NCI-H510A (cell line): ENCODE measurements at regions not wholly inside any gene's neighbourhood (a gene's known extent, or its start where the extent isn't known, plus 50 kb on each side); places are given as distances from the start of the nearest gene placed in this dataset.
"Not testable (repeated sequence)": the region's sequence is repeated elsewhere in the genome, so short reads cannot be mapped to it uniquely, and the experiment has no call there.

Experiments
- DNase-seq: peaks from one replicate; lab custom pipeline; 2025; lab: John Stamatoyannopoulos, UW

DNA sequence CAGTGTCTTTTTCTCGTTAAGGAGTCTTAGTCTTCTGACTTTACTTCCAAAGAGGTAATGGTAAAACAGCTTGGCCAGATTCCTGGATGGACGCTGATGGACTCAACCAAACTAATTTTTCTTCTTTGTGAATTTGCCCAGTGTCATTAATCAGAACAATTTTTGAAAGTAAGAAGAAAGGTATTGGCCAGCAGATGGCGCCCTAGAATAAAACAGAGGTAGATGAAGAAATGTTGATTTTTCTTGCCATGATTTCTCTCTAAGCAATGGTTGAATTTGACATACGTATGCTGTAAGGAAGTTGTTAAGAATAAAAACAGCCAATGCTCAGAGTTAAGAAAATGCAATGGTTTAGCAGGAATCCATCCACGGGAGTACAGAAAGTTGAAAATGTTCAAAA, 500.0 kb downstream of the DIRAS2 start:
- peak; percentile 58 for DNase-seq

- no peak for DNase-seq
These were observed 495.2 kb downstream of the DIRAS2 start for GRCh38 chr9:90147426-90147825.

DNA sequence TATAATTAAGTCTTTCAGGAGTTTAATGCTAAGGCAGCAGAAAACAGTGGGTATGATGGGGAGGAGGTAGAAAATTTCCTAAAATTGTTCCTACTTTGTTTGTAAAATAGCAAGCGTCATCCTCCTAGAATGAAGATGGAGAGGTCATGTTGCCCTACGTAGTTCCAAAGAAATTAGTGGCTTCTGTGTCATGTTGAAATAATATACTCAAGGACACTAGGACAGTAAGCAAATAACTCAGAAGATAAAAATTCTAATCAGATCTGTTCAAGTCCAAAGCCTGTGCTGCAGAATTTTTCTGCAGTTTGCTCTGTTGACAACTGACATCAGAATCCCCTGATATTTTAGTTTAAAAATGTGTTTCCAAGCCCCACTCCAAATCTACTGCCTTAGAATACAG, 486.3 kb downstream of the DIRAS2 start:
- no peak for DNase-seq

DNA sequence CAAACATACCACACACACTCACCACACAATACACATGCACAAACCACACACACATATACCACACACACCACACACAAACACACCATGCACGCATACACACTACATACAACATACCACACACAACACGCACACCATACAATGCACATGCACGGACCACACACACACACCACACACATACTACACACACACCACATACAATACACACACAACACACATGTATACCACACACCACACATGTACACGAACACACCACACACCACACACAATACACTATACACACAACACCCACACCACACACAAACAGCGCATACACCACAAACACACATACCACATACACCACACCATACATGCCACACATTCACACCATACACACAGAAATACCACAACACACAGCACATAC, 480.3 kb downstream of the DIRAS2 start:
- no peak for DNase-seq

DNA sequence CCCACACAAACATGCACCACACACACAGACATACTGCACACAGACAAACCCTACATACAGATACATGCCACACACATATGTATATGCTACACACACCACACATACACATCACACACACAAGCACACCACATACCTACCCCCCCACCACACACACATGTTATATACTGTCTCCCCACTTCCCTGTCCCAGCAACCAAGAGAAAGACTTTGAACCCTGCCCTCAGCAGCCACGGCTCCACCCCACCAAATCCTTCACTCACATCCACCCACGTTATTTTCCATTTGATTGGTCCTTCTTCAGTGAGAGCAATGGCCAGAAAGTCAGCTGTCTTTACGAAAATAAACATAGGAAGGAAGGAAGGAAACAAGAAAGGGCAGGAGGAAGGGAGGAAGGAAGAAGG, 479.8 kb downstream of the DIRAS2 start:
- no peak for DNase-seq

- DNase-seq = no peak
These were observed 477.3 kb downstream of the DIRAS2 start for GRCh38 chr9:90165281-90165680.

DNA sequence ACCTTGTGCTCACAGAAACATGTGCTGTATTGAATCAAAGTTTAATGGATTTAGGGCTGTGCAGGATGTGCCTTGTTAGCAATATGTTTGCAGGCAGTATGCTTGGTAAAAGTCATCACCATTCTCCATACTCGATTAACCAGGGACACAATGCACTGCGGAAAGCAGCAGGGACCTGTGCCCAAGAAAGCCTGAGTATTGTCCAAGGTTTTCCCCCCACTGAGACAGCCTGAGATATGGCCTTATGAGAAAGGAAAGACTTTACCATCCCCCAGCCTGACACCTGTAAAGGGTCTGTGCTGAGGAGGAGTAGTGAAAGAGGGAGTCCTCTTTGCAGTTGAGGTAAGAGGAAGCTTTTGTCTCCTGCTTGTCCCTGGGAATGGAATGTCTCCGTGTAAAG, 476.2 kb downstream of the DIRAS2 start:
- not testable (repeated sequence) for DNase-seq

DNA sequence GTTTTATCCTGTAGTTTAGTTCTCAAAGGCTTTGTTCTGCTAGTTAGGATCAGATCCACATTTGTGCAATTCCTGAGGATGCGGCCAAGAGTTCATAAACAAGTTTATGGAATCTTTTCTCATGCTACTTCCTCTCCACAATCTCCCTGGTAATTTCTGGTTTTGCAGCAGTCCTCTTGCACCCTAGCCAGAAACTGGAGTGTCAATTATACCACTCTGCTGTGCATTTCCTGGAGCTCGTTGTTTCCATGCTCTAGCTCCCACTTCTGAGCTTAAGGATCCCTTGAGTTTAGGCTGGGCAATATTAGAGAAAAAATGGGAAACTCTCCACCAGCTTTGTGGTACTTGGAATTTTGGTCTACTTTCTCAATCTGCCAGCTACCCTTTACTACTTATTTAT, 474.7 kb downstream of the DIRAS2 start:
- DNase-seq = no peak

GRCh38 chr9:90169490-90169889, 473.1 kb downstream of the DIRAS2 start:
- peak; percentile 41 for DNase-seq

GRCh38 chr9:90173935-90174334, 468.7 kb downstream of the DIRAS2 start:
- DNase-seq = not testable (repeated sequence)

DNA sequence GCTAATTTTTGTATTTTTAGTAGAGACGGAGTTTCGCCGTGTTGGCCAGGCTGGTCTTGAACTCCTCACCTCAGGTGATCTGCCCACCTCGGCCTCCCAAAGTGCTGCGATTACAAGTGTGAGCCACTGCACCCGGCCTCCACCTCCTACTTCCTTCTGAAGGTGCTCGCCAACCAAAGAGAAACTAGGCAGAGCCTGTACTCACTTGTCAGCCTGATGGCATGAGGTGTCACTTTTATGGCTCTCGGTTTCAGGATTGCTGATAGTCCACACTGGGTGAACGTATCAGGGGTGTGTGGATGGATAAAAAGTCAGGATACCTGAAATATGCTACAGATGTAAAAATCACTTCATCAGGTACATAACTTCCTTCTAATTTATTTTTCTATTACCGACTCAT, 468.3 kb downstream of the DIRAS2 start:
- DNase-seq = not testable (repeated sequence)

- no peak for DNase-seq
These were observed 467.4 kb downstream of the DIRAS2 start for GRCh38 chr9:90175257-90175656.

DNA sequence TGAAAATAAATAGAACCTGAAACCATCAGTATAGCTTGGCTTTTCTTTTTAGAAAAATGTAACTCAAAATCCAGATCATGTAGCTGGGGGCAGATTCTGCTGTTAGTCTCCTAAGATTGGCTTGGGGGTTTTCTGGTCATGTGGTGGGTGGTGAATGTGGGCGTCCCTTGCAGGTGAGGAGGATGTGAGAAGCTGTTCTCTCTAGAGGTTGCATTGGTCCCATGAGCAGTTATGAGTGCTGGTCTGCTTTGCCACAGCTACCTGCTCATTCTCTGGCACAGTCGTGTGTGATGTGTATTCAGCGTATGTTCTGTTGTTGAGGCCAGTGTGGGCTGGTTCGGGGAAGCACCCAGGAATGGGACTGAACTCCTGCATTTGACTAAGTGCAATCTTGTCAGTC, 466.8 kb downstream of the DIRAS2 start:
- DNase-seq = no peak

DNA sequence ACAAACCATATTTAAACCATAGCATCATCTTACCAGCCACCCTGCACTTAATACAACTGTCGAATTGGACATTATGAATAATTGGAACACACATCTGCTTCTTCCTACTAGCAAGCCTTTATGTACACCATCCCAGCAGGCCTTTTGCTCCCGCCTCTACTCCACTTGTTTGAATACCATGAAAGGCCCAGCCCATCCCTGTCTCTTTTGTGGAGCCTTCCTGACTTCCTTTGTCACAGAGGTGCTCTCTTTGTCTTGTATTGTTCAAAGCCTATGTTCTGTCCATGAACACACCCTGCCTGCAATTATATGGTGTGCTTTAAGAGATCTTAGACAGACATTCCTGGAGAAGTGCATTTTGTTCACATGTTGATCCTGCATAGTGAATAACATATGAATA, 465.7 kb downstream of the DIRAS2 start:
- peak; percentile 87 for DNase-seq

GRCh38 chr9:90180381-90180780, 462.2 kb downstream of the DIRAS2 start:
- DNase-seq = no peak

- no peak for DNase-seq
These were observed 454.0 kb downstream of the DIRAS2 start for GRCh38 chr9:90188656-90189055.

DNA sequence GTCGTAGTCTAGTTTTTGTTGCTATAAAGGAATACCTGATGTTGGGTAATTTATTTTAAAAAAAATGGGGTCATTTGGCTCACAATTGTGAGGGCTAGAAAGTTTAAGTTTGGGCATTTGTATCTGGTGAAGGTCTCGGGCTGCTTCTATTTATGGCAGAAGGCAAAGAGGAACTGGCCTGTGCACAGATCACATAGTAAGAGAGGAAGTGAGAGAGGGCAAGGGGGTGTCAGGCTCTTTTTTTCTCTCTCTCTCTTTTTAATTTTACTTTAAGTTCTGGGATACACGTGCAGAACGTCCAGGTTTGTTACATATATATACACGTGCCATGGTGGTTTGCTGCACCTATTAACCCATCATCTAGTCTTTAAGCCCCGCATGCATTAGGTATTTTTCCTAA, 453.3 kb downstream of the DIRAS2 start:
- DNase-seq = no peak

DNA sequence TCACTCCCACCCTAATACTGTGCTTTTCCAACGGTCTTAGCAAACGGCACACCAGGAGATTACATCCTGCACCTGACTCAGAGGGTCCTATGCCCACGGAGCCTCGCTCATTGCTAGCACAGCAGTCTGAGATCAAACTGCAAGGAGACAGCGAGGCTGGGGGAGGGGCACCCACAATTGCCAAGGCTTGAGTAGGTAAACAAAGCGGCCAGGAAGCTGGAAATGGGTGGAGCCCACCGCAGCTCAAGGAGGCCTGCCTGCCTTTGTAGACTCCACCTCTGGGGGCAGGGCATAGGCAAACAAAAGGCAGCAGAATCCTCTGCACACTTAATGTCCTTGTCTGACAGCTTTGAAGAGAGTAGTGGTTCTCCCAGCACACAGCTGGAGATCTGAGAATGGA, 450.2 kb downstream of the DIRAS2 start:
- DNase-seq = not testable (repeated sequence)

DNA sequence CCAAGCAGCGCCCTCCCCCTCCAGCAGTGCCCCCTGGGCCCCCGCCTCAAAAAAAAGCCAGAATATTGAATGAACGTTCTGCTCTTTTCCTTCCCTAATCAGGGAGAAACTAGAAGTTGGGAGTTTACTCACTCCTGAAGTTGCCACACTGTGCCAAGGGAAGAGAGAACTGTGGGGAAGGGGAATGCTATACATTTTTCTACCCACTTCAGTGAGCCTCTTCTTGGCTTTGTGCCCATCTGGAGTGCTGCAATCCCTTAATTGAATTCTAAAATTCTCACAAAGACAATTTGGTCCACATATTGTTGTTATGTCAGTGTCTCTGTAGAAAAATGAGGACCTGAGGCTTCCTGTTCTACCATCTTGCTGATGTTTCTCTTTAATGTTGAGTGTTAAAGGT, 443.7 kb downstream of the DIRAS2 start:
- DNase-seq = no peak

- no peak for DNase-seq
These were observed 440.9 kb downstream of the DIRAS2 start for GRCh38 chr9:90201766-90202165.

- DNase-seq = no peak
These were observed 438.3 kb downstream of the DIRAS2 start for GRCh38 chr9:90204128-90204831.

GRCh38 chr9:90213045-90213444, 429.6 kb downstream of the DIRAS2 start:
- not testable (repeated sequence) for DNase-seq

DNA sequence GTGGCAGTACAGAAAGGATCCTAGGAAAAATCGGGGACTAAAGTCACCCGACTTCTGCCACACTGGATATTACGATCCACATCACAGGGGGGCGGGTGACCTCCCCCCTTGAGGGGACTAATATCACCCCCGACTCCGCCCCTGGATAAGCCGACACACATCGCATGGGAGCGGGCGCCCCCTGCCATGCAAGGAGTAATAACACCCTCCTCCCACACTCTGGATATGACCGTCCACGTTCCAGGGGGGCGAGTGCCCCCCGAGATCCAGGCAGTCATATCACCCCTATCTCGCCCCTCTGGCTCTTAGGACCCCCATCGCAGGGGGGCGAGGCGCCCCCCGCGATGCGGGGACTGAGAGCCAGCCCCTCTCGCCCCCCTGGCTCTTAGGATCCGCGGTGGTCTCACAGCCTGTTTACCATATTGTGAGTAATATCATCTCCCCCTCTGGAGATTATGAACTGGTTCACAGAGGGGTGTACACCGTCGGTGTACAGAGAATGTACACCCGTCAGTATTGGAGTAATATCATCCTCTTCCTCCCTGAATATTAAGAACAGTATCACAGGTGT, 423.0 kb downstream of the DIRAS2 start:
- no peak for DNase-seq

DNA sequence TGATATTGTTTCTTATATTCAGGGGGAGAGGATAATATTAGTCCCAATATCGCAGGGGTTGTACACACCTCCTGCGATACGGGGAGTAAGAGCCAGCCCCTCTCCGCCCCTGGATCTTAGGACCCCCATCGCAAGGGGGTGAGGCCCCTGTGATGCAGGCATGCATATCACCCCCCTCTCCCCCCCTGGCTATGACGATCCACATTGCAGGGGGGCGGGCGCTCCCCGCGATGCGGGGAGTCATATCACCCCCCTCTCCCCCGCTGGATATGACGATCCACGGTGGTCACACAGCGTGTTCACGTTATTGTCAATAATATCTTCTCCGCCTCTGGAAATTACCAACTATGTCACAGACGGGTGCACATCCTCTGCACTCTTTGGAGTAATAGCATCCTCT, 420.7 kb downstream of the DIRAS2 start:
- DNase-seq = not testable (repeated sequence)
